ENCODE measurements at regions not wholly inside any gene's neighbourhood (a gene's known extent, or its start where the extent isn't known, plus 50 kb on each side); places are given as distances from the start of the nearest gene placed in this dataset.

DNA sequence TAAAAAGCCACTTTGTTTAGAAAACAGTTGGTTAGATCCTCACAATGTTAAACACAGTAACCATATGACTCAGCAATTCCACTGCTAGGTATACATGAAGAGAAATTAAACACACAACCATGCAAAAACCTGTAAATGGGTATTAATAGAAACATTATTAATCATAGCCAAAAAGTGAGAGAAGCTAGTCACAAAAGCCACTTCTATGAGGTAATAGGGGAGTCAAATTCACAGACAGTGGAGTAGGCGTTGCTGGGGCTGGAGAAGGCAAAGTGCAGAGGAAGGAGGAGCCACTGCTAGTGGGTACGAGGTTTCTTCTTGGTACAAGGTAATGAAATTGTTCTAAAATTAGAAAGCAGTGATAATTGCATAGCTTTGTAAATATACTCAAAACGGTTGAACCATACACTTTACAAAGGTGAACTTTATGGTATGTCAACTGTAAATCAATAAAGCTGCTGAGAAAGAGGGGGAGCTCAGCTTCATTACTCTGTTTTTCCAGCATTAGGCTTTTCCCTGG, 364.4 kb downstream of the GADD45G start:
- no peaks in the 10 kb centered on the region for H3K27me3 Mint-ChIP-seq (ENCODE audit: insufficient read depth, unreplicated experiment)
- H3K27ac Mint-ChIP-seq (ENCODE audit: low read depth, unreplicated experiment), result no peak overlapping the region
- peaks cover 14% of the 10 kb centered on the region for H3K4me1 Mint-ChIP-seq (ENCODE audit: insufficient read depth, unreplicated experiment)
- no peak overlapping the region for H3K4me3 Mint-ChIP-seq (ENCODE audit: unreplicated experiment)
- no TSS peak for BruUV-seq (replicated peaks)
- TF ChIP-seq, protein P1, sequence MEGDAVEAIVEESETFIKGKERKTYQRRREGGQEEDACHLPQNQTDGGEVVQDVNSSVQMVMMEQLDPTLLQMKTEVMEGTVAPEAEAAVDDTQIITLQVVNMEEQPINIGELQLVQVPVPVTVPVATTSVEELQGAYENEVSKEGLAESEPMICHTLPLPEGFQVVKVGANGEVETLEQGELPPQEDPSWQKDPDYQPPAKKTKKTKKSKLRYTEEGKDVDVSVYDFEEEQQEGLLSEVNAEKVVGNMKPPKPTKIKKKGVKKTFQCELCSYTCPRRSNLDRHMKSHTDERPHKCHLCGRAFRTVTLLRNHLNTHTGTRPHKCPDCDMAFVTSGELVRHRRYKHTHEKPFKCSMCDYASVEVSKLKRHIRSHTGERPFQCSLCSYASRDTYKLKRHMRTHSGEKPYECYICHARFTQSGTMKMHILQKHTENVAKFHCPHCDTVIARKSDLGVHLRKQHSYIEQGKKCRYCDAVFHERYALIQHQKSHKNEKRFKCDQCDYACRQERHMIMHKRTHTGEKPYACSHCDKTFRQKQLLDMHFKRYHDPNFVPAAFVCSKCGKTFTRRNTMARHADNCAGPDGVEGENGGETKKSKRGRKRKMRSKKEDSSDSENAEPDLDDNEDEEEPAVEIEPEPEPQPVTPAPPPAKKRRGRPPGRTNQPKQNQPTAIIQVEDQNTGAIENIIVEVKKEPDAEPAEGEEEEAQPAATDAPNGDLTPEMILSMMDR (IDR thresholded peaks at IDR 0.05; ENCODE audit: unreplicated experiment), result no peak
- intact Hi-C loops (cut with micrococcal nuclease), result no loop called here
- DNase-seq (ENCODE audit: unreplicated experiment), result peak; percentile 16
- H3K9me3 Mint-ChIP-seq (ENCODE audit: unreplicated experiment), result no peaks in the 10 kb centered on the region
- POLR2A ChIA-PET, result interaction anchor here (0.6 to 1.2 kb wide), 6 partner anchors 11 to 289 kb away, joined by 3 to 6 read pairs (median 4); no protein-coding TSS in a partner anchor
- no peaks in the 10 kb centered on the region for H3K36me3 Mint-ChIP-seq (ENCODE audit: insufficient read depth, unreplicated experiment)
- CTCF ChIA-PET, result interaction anchor here (0.6 to 1.1 kb wide), 5 partner anchors 45 to 816 kb away, joined by 3 to 7 read pairs (median 3); no protein-coding TSS in a partner anchor

DNA sequence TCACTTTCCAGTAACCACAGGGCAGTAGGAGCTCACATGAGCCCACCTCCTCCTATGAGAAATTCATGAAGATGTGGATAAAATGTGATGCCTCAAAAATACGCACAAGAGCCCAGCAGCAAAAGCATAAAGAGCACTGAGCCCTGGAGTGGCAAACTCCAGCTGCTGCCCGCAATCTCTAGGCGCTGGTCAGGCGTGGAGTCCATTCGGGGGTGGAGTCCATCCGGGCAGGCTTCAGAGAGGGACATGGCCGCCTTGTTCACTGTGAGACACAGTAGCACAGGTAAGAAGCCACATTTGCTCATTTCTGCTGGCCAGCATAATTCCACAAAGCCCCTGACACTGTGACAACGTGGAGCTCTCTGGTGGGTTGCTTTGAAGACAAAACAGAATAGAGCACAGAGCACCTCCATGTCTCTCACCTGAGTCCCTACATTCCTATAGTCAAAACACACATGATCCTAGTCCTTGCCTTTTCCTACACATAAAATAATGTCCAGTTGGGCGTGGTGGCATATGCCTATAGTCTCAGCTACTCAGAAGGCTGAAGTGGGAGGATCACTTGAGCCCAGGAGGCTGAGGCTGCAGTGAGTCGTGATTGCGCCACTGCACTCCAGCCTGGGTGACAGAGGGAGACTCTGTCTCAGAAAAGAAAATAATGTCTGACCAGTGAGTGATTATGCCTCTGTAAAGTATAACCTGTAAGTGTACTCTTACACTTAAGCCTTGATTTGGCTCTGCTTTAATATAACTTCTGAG, 365.2 kb downstream of the GADD45G start:
- no peak for DNase-seq (ENCODE audit: unreplicated experiment)

GRCh38 chr9:89970701-89971100, 365.9 kb downstream of the GADD45G start:
- H3K36me3 Mint-ChIP-seq (ENCODE audit: insufficient read depth, unreplicated experiment), result no peaks in the 10 kb centered on the region
- H3K4me3 Mint-ChIP-seq (ENCODE audit: unreplicated experiment), result no peak overlapping the region
- no peaks in the 10 kb centered on the region for H3K9me3 Mint-ChIP-seq (ENCODE audit: unreplicated experiment)
- DNase-seq (ENCODE audit: unreplicated experiment), result no peak
- POLR2A ChIA-PET, result interaction anchor here (0.7 to 1.0 kb wide), 3 partner anchors 10 to 24 kb away, joined by 4 read pairs; no protein-coding TSS in a partner anchor
- H3K27ac Mint-ChIP-seq (ENCODE audit: low read depth, unreplicated experiment), result no peak overlapping the region
- TF ChIP-seq, protein P1 (IDR thresholded peaks at IDR 0.05; ENCODE audit: unreplicated experiment), result no peak
- no TSS peak for BruUV-seq (replicated peaks)
- no peaks in the 10 kb centered on the region for H3K27me3 Mint-ChIP-seq (ENCODE audit: insufficient read depth, unreplicated experiment)
- H3K4me1 Mint-ChIP-seq (ENCODE audit: insufficient read depth, unreplicated experiment), result peaks cover 14% of the 10 kb centered on the region
- intact Hi-C loops (cut with micrococcal nuclease), result no loop called here
- CTCF ChIA-PET, result interaction anchor here (1.1 kb wide), 1 partner anchor 55 kb away, joined by 3 read pairs; no protein-coding TSS in a partner anchor

More for the DNA sequence above, 365.2 kb downstream of the GADD45G start:
- no peak overlapping the region for H3K27ac Mint-ChIP-seq (ENCODE audit: low read depth, unreplicated experiment)
- H3K4me3 Mint-ChIP-seq (ENCODE audit: unreplicated experiment), result no peak overlapping the region
- no peaks in the 10 kb centered on the region for H3K27me3 Mint-ChIP-seq (ENCODE audit: insufficient read depth, unreplicated experiment)
- TF ChIP-seq, protein P1 (IDR thresholded peaks at IDR 0.05; ENCODE audit: unreplicated experiment), result no peak
- no peaks in the 10 kb centered on the region for H3K9me3 Mint-ChIP-seq (ENCODE audit: unreplicated experiment)
- POLR2A ChIA-PET, result interaction anchor here (0.6 to 1.2 kb wide), 4 partner anchors 10 to 181 kb away, joined by 3 to 6 read pairs (median 4); no protein-coding TSS in a partner anchor
- intact Hi-C loops (cut with micrococcal nuclease), result no loop called here
- peaks cover 14% of the 10 kb centered on the region for H3K4me1 Mint-ChIP-seq (ENCODE audit: insufficient read depth, unreplicated experiment)
- CTCF ChIA-PET, result interaction anchor here (0.9 to 1.1 kb wide), 2 partner anchors 56 to 213 kb away, joined by 3 read pairs; no protein-coding TSS in a partner anchor
- H3K36me3 Mint-ChIP-seq (ENCODE audit: insufficient read depth, unreplicated experiment), result no peaks in the 10 kb centered on the region
- BruUV-seq (replicated peaks), result no TSS peak

DNA sequence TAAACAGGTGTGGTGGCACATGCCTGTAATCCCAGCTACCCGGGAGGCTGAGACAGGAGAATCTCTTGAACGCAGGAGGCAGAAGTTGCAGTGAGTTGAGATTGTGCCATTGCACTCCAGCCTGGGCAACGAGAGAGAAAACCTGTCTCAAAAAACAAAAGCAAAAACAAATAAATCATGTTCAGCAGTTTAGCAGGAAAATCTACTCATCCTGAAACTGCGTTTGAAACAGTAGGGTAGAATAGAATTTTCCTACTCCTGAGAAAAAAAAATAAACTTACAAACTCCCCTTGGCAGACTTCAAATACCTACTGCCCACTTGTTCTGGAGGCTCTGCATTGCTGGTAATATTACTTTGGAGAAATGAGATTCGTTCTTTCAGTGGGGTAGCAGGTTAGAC, 367.7 kb downstream of the GADD45G start:
- BruUV-seq (replicated peaks), result no TSS peak
- TF ChIP-seq, protein P1 (IDR thresholded peaks at IDR 0.05; ENCODE audit: unreplicated experiment), result no peak
- Mint-ChIP-seq H3K36me3 (ENCODE audit: insufficient read depth, unreplicated experiment) (no peaks in the 10 kb centered on the region), H3K27ac (ENCODE audit: low read depth, unreplicated experiment) (no peak overlapping the region), H3K4me1 (ENCODE audit: insufficient read depth, unreplicated experiment) (peaks cover 14% of the 10 kb centered on the region), H3K4me3 (ENCODE audit: unreplicated experiment) (no peak overlapping the region), H3K9me3 (ENCODE audit: unreplicated experiment) (no peaks in the 10 kb centered on the region), H3K27me3 (ENCODE audit: insufficient read depth, unreplicated experiment) (no peaks in the 10 kb centered on the region)
- CTCF ChIA-PET, result no interaction called here
- no peak for DNase-seq (ENCODE audit: unreplicated experiment)
- POLR2A ChIA-PET, result interaction anchor here (0.7 kb wide), 1 partner anchor 28 kb away, joined by 3 read pairs; no protein-coding TSS in a partner anchor
- intact Hi-C loops (cut with micrococcal nuclease), result no loop called here

Data from MCF 10A (cell line).